Heart right ventricle (tissue), 16 donors: ENCODE measurements at regions not wholly inside any gene's neighbourhood (a gene's known extent, or its start where the extent isn't known, plus 50 kb on each side); places are given as distances from the start of the nearest gene placed in this dataset.

Experiments used
- ATAC-seq, 8 donors: fragments of 200-7000 bp; cut with Tn5 transposase; one replicate each; pipeline ENCODE4 v1.9.1; 2020; ENCODE audit warnings: mild to moderate bottlenecking in 8 of 8, moderate library complexity in 8 of 8, moderate number of reproducible peaks in 1 of 8
- DNase-seq, 2 donors: peaks; one replicate each; pipeline ENCODE4 v3.0.0-alpha.2; 2020
- H3K27ac ChIP-seq, 10 donors: fragments of 200-600 bp; sonication (generic) in 2 of 10; one replicate each; pipeline versions ENCODE4 v1.5.0 to v1.8.0; 2020 to 2022; ENCODE audit warnings: mild to moderate bottlenecking in 3 of 10
- H3K27me3 ChIP-seq, 7 donors: fragments of 200-600 bp; one replicate each; pipeline ENCODE4 v1.8.0; 2021 to 2022; ENCODE audit warnings: mild to moderate bottlenecking in 2 of 7
- H3K36me3 ChIP-seq, 9 donors: fragments of 200-600 bp; sonication (generic) in 1 of 9; one replicate each; pipeline versions ENCODE4 v1.5.0 to v1.8.0; 2020 to 2022; ENCODE audit warnings: mild to moderate bottlenecking in 2 of 9
- H3K4me1 ChIP-seq, 9 donors: fragments of 200-600 bp; sonication (generic) in 1 of 9; one replicate each; pipeline versions ENCODE4 v1.5.0 to v1.8.0; 2020 to 2022; ENCODE audit warnings: mild to moderate bottlenecking in 4 of 9
- H3K4me3 ChIP-seq, 10 donors: fragments of 200-600 bp; sonication (generic) in 2 of 10; one replicate each; pipeline versions ENCODE4 v1.5.0 to v1.8.0; 2020 to 2022; ENCODE audit warnings: mild to moderate bottlenecking in 7 of 10, moderate library complexity in 2 of 10
- H3K9me3 ChIP-seq, 11 donors: fragments of 200-600 bp in 10 of 11; sonication (generic) in 2 of 11; one replicate each; pipeline versions ENCODE4 v1.5.0 to v1.8.0; 2013 to 2022; ENCODE audit warnings: mild to moderate bottlenecking in 2 of 11, control low read depth in 1 of 11, moderate library complexity in 1 of 11
- WGBS, 2 donors: extraction: QIAGEN DNeasy Blood & Tissue Kit; methylation state at CpG; one replicate each; pipeline ENCODE4 v1.1.7; 2013; ENCODE audit warnings: inconsistent platforms in 1 of 2; 5-methylcytosine and 5-hydroxymethylcytosine counted together
- intact Hi-C, 10 donors: fragments of 100-400 bp; cut with DNase I; formaldehyde crosslinking; loops; one replicate each; pipeline versions ENCODE4 v1.11.1 to v1.14.2; 2022
- TF ChIP-seq, protein P1 (sequence below), 9 donors: fragments of 200-600 bp; sonication (generic) in 2 of 9; IDR thresholded peaks; one replicate each; pipeline versions ENCODE4 v1.5.0 to v1.8.0; 2021 to 2022; ENCODE audit warnings: antibody characterized with exemption in 9 of 9, mild to moderate bottlenecking in 5 of 9, moderate library complexity in 1 of 9
- donor health status: Arrhythmogenic right ventricular cardiomyopathy.
- donor health status: ischemic (EF 13 %, LVEDD 7.1; RV severe dilation, severe dysfunction).
- donor health status: healthy with polysubstance abuse.
- donor health status: DM: no; HTN: yes; CAD: no.
- donor health status: DM: no; HTN: no; CAD: no.
- donor health status: ischemic (EF 25% LVEDD 6.9; RV normal size, moderate dysfunction).
- donor health status: ischemic (EF 25% LVEDD 5.7; RV mildly dilated, moderate dysfunction).
- donor health status: healthy.
- donor health status: DM: yes; HTN: yes; CAD: no.
- donor health status: Ischemic cardiomyopathy.
- donor health status: ischemic (EF 35%, LVEDD 5.7; RV mildly dilated, moderate dysfunction).
- donor health status: nonischemic (EF 11% LVEDD 7.7; RV severe dilation, severe dysfunction).
- donor health status: DM: yes; HTN: yes; CAD: no.
- donor health status: PGD.
- donor health status: ischemic (EF 29% LVEDD 5.4; RV normal size, mild dysfunction).
- donor health status: nonischemic (EF 23%, LVEDD 6.1; RV moderate dilation, normal function).

DNA sequence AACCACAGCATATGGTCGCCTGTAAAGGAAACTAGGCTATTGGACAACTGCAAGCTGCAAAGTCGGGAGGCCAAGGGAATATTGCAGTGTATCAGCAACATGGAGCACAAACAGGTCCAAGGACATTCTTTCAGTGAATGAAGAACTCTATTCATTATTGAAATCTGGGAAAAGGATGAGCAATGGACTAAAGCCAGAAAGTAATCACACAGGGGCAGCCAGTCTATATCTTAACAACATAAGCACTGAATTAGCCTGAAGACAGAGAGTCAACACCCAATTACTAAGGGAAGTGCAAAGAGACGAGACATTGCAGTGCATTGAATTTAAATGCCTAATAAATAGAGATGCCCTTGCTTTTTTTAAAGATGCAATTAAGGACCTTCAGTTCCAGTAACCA lies 615.5 kb upstream of the SETBP1 start:
- no peak for ATAC-seq
- WGBS, 2 donors: 60 to 76% methylated on average over 3 of the region's 3 CpGs
- no peaks in the 10 kb centered on the region for H3K9me3 ChIP-seq
- no peak for DNase-seq
- no peak overlapping the region for H3K27ac ChIP-seq
- H3K27me3 ChIP-seq: no peaks in the 10 kb centered on the region
- no peaks in the 10 kb centered on the region for H3K4me1 ChIP-seq
- no peak overlapping the region for H3K4me3 ChIP-seq
- intact Hi-C loops: no loop called here
- no peaks in the 10 kb centered on the region for H3K36me3 ChIP-seq
- TF ChIP-seq, protein P1, sequence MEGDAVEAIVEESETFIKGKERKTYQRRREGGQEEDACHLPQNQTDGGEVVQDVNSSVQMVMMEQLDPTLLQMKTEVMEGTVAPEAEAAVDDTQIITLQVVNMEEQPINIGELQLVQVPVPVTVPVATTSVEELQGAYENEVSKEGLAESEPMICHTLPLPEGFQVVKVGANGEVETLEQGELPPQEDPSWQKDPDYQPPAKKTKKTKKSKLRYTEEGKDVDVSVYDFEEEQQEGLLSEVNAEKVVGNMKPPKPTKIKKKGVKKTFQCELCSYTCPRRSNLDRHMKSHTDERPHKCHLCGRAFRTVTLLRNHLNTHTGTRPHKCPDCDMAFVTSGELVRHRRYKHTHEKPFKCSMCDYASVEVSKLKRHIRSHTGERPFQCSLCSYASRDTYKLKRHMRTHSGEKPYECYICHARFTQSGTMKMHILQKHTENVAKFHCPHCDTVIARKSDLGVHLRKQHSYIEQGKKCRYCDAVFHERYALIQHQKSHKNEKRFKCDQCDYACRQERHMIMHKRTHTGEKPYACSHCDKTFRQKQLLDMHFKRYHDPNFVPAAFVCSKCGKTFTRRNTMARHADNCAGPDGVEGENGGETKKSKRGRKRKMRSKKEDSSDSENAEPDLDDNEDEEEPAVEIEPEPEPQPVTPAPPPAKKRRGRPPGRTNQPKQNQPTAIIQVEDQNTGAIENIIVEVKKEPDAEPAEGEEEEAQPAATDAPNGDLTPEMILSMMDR (IDR thresholded peaks at IDR 0.05): no peak

DNA sequence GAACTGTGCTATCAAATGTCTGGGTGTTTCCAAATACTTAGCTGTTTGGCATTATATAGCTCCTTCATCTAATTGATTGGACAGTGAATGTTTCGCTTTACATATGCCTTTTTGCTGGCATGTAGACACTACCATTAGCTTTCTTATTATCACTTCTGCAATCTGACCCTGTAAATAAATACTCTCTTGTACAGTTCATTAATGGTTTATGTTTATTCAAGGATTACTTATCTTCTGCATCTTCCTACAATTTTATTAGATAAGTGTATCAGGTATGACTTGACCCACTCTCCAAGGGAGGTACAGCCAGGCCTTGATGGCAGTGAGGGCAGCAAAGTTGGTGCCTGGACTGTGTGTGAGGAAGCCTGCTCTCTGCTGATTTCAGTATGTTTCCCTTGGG lies 614.1 kb upstream of the SETBP1 start:
- TF ChIP-seq, protein P1 (IDR thresholded peaks at IDR 0.05): no peak
- Histone ChIP-seq H3K9me3 (no peaks in the 10 kb centered on the region), H3K4me3 (no peak overlapping the region), H3K36me3 (no peaks in the 10 kb centered on the region), H3K4me1 (no peaks in the 10 kb centered on the region), H3K27me3 (no peaks in the 10 kb centered on the region), H3K27ac (no peak overlapping the region)
- DNase-seq: no peak
- intact Hi-C loops: no loop called here
- 94 to 100% methylated on average over 1 of the region's 1 CpG for WGBS, 2 donors
- ATAC-seq: no peak

DNA sequence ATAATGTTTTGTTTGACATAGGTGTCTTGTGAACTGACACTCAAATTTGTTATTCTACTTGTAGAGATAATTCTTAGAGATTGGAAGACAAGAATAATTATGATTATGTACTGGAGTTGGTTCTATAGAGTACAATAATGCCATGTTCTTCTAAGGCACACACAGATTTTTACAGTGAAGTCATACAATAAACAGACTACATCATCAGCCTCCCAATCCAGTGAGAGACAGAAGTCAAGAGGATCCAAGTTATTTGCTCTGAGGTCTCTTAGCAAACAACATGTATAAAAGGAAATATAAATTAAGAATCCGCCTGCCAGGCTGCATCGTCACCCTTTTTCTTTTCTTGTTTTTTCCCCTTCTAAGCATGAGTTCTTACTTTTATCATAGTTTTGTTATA lies 613.5 kb upstream of the SETBP1 start:
- WGBS, 2 donors: 88 to 89% methylated on average over 2 of the region's 2 CpGs
- Histone ChIP-seq H3K9me3 (no peaks in the 10 kb centered on the region), H3K4me3 (no peak overlapping the region), H3K4me1 (no peaks in the 10 kb centered on the region), H3K27me3 (no peaks in the 10 kb centered on the region), H3K27ac (no peak overlapping the region), H3K36me3 (no peaks in the 10 kb centered on the region)
- intact Hi-C loops: no loop called here
- TF ChIP-seq, protein P1 (IDR thresholded peaks at IDR 0.05): no peak
- no peak for DNase-seq
- no peak for ATAC-seq

DNA sequence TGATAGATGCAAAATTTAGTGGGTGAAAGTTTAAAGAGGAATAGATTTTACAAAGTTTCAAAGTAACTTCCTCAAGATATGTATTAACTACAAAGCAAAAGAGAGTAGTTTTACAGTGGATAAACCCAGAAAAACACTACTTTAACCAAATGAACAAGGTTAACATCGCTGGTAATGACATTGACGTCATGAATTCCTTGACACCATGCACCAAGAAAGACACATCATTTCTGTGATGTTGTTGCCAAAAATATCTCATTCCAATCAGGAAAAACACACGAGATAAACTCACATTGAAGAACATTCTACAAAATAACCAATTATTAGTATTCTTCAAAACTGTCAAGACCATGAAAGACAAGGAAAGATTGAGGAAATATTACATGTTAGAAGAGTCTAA lies 605.6 kb upstream of the SETBP1 start:
- Histone ChIP-seq H3K27ac (no peak overlapping the region), H3K36me3 (no peaks in the 10 kb centered on the region), H3K27me3 (no peaks in the 10 kb centered on the region), H3K4me1 (peaks cover 0 to 4% (median 0%) of the 10 kb centered on the region in 9 donors), H3K9me3 (no peaks in the 10 kb centered on the region), H3K4me3 (no peak overlapping the region)
- TF ChIP-seq, protein P1 (IDR thresholded peaks at IDR 0.05): no peak
- ATAC-seq (no peak), DNase-seq (no peak)
- intact Hi-C loops: no loop called here
- WGBS, 2 donors: 61 to 63% methylated on average over 3 of the region's 3 CpGs

DNA sequence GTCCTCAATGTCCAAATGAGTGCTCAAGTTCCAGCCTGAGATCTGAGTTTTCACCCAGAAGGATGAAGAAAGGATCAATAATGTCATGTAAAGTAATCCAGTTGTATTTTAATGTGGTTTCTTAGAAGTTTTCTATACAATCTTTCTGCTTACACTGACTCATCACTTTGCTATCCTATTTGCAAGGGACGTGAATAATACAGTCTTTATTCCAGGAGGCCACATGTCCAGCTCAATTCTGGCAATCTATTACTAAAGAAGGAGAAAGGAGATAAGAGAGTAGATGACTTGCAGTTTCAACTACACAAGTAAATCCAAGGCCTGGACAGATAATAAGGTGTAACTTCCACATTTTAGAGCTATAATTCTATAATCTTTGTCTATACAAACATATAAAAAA lies 601.1 kb upstream of the SETBP1 start:
- DNase-seq (no peak), ATAC-seq (no peak)
- no peaks in the 10 kb centered on the region for H3K27me3 ChIP-seq
- no peaks in the 10 kb centered on the region for H3K9me3 ChIP-seq
- 19 to 39% methylated on average over 1 of the region's 1 CpG for WGBS, 2 donors
- intact Hi-C loops: no loop called here
- H3K36me3 ChIP-seq: no peaks in the 10 kb centered on the region
- peaks cover 0 to 4% (median 0%) of the 10 kb centered on the region in 9 donors for H3K4me1 ChIP-seq
- TF ChIP-seq, protein P1 (IDR thresholded peaks at IDR 0.05): no peak
- H3K27ac ChIP-seq: no peak overlapping the region
- H3K4me3 ChIP-seq: no peak overlapping the region
